ENCODE measurements at regions not wholly inside any gene's neighbourhood (a gene's known extent, or its start where the extent isn't known, plus 50 kb on each side); places are given as distances from the start of the nearest gene placed in this dataset.

DNA sequence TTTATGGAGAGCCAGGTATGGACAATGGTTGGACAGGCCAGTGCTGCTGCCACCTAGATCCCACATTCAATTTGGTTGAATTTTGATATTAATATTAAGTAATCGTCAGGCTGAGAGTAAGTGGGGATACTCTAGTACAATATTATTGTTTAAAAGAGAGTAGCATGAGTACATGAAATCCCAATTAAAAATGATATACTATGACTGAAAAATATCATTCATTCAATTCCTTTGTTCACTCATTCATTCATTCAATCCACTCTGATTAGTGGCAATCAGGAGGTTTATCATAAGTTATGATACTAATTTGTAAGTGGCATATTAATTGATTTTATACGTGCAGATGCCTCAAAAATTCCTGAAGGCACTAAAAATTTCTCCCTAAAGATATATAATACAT lies 224.2 kb downstream of the DMRT2 start:
- TF ChIP-seq EZH2 (IDR thresholded peaks at IDR 0.05; ENCODE audit: borderline replicate concordance, low read depth, low read length, severe bottlenecking): no peak
- TF ChIP-seq, protein P1, sequence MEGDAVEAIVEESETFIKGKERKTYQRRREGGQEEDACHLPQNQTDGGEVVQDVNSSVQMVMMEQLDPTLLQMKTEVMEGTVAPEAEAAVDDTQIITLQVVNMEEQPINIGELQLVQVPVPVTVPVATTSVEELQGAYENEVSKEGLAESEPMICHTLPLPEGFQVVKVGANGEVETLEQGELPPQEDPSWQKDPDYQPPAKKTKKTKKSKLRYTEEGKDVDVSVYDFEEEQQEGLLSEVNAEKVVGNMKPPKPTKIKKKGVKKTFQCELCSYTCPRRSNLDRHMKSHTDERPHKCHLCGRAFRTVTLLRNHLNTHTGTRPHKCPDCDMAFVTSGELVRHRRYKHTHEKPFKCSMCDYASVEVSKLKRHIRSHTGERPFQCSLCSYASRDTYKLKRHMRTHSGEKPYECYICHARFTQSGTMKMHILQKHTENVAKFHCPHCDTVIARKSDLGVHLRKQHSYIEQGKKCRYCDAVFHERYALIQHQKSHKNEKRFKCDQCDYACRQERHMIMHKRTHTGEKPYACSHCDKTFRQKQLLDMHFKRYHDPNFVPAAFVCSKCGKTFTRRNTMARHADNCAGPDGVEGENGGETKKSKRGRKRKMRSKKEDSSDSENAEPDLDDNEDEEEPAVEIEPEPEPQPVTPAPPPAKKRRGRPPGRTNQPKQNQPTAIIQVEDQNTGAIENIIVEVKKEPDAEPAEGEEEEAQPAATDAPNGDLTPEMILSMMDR (IDR thresholded peaks at IDR 0.05; ENCODE audit: borderline replicate concordance, extremely low read depth, low read length, poor library complexity, severe bottlenecking): no peak

Measured in DND-41 (cell line).